Brain microvascular endothelial cell (primary cell): ENCODE measurements at regions not wholly inside any gene's neighbourhood (a gene's known extent, or its start where the extent isn't known, plus 50 kb on each side); places are given as distances from the start of the nearest gene placed in this dataset.

Experiments
- DNase-seq: peaks from one replicate; pipeline ENCODE4 v3.0.0-alpha.2; 2020
- H3K27ac ChIP-seq: fragments of 250-450 bp; sonication (Bioruptor Pico); 2 replicates; pipeline ENCODE4 v1.5.1; 2020; ENCODE audit warnings: mild to moderate bottlenecking, moderate library complexity
- H3K27me3 ChIP-seq: fragments of 250-450 bp; sonication (Bioruptor Pico); replicated peaks from 2 replicates; pipeline ENCODE4 v1.5.1; 2020; ENCODE audit warnings: mild to moderate bottlenecking
- H3K36me3 ChIP-seq: fragments of 250-450 bp; sonication (Bioruptor Pico); replicated peaks from 2 replicates; pipeline ENCODE4 v1.5.1; 2020; ENCODE audit warnings: mild to moderate bottlenecking
- H3K4me3 ChIP-seq: 2 replicates; pipeline ENCODE4 v1.5.1; 2011; ENCODE audit warnings: low read depth, mild to moderate bottlenecking, control low read depth, low read length, moderate library complexity
- CTCF ChIP-seq: IDR thresholded peaks from 2 replicates; pipeline ENCODE4 v1.5.1; 2011; ENCODE audit warnings: low read depth, mild to moderate bottlenecking, moderate library complexity, low read length, control low read depth, inconsistent platforms; ENCODE audit errors: missing control alignments
- in situ Hi-C: cut with HindIII; loops from 2 replicates; pipeline ENCODE4 v1.10.0; 2017; ENCODE audit warnings: low sequenced_read_pairs, low pct_ligation_motif_present

GRCh38 chr3:137382005-137382594 is 382.0 kb upstream of the SOX14 start:
- no peak for DNase-seq
- TF ChIP-seq CTCF: no peak
- in situ Hi-C loops: no loop called here

DNA sequence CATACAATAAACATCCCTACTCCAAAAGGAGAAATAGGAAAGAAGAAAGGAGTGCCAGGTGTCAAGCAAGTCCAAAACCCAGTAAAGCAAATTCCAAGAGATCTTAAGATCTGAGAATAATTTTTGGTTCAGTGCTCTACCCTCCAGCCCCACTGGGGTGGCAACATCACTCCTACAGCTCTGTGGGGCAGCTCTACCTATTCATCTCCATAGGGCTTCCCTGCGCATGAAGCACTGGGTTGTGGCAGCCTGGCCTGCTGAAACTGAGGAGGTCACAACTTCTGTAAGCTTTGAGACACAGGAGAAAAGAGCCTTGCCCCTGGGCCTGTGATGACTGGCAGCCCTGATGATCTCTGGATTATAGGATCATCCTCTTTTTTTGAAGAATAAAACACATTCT is 378.2 kb upstream of the SOX14 start:
- in situ Hi-C loops: no loop called here
- Histone ChIP-seq H3K4me3 (no peak overlapping the region), H3K27me3 (no peaks in the 10 kb centered on the region), H3K36me3 (no peaks in the 10 kb centered on the region), H3K27ac (no peak overlapping the region)
- DNase-seq: no peak
- no peak for TF ChIP-seq CTCF

More at GRCh38 chr3:137382005-137382594, 382.0 kb upstream of the SOX14 start:
- H3K4me3 ChIP-seq: no peak overlapping the region
- no peak overlapping the region for H3K27ac ChIP-seq
- H3K36me3 ChIP-seq: no peaks in the 10 kb centered on the region
- H3K27me3 ChIP-seq: no peaks in the 10 kb centered on the region

DNA sequence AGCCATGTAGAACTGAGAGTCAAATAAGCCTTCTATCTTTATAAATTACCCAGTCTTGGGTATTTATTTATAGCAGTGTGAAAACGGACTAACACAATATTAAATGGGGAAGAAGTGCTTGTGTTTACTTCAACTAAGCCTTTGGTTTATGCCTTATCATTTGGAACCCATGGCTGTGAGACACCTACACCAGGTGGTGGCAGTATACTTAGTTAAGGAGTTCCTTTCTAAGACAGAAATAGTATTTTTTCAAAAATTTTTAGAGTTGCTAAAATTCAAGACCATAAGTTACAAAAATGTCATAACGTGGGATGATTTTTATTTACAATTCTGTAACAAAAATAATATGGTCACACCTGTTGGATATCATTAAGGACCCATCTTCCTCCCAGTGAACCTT is 354.5 kb upstream of the SOX14 start:
- no peaks in the 10 kb centered on the region for H3K27me3 ChIP-seq
- H3K4me3 ChIP-seq: no peak overlapping the region
- H3K36me3 ChIP-seq: no peaks in the 10 kb centered on the region
- H3K27ac ChIP-seq: no peak overlapping the region
- DNase-seq: no peak
- no peak for TF ChIP-seq CTCF
- in situ Hi-C loops: no loop called here

GRCh38 chr3:137410028-137410427 is 354.1 kb upstream of the SOX14 start:
- Histone ChIP-seq H3K36me3 (no peaks in the 10 kb centered on the region), H3K27me3 (no peaks in the 10 kb centered on the region), H3K4me3 (no peak overlapping the region), H3K27ac (no peak overlapping the region)
- in situ Hi-C loops: no loop called here
- no peak for TF ChIP-seq CTCF
- DNase-seq: no peak

GRCh38 chr3:137420198-137420995 is 343.7 kb upstream of the SOX14 start:
- Histone ChIP-seq H3K27me3 (no peaks in the 10 kb centered on the region), H3K4me3 (no peak overlapping the region), H3K27ac (no peak overlapping the region), H3K36me3 (no peaks in the 10 kb centered on the region)
- no peak for DNase-seq
- no peak for TF ChIP-seq CTCF
- in situ Hi-C loops: no loop called here
